HG03378 (cell line): ENCODE measurements at regions not wholly inside any gene's neighbourhood (a gene's known extent, or its start where the extent isn't known, plus 50 kb on each side); places are given as distances from the start of the nearest gene placed in this dataset.

Source experiments
- ATAC-seq: cut with Tn5 transposase; IDR thresholded peaks from one replicate; pipeline ENCODE4 v1.9.1; 2021; ENCODE audit warnings: mild to moderate bottlenecking, moderate library complexity; ENCODE audit not compliant: unreplicated experiment

DNA sequence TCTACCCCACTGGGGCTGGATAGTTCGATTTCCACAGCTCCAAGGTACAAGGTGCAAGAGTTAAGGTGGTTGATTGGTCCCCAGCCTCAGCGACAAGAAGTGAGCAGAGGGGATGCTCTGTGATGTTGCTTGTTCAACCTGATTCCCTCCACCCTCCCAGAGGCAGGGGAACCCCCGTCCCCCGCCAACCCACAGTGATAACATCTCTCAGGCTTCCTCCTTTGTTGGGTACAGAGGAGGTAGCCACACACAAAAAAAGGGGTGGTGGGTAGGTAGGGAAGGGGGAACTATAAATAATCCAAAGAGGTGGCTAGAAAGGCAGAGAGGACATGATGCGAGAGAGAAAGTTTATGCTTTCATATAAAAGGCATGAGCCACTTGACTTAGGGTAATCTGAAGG lies 192.9 kb upstream of the POU3F3 start:
- no peak for ATAC-seq

DNA sequence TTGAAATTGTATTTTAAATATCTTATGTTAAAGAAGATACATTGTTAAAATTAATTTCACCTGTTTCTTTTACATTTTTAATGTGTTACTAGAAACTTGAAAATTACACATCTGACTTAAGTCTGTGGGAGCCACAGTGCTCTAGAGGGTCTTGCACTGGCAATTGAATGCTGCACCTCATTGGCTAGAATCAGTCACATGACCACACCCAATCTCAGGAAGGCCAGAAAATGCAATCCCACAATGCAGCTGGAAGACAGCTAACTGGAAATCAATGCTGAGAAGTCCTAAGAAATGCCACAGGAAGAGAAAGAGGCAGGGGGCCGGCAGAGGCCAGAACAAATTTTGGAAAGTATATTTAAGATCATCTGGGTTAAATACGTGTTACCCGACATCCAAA lies 189.2 kb upstream of the POU3F3 start:
- no peak for ATAC-seq

DNA sequence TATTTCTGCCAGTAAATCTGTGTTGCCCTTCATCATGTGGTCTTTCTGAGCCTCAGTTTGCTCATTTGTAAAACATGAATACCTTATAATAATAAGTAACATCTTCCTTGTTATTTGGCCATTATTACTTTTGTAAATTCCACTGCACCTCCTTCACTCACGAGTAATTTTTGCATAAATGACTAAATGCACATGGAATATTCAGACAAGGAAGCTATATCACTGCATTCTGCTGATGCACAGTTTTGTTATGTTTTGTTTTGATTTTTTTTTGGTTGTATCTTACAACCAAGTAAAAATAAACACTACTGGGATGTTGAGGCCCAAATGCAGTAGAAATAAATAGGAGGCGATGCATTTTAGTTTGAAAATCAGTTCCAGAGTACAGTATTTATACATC lies 185.3 kb upstream of the POU3F3 start:
- no peak for ATAC-seq

DNA sequence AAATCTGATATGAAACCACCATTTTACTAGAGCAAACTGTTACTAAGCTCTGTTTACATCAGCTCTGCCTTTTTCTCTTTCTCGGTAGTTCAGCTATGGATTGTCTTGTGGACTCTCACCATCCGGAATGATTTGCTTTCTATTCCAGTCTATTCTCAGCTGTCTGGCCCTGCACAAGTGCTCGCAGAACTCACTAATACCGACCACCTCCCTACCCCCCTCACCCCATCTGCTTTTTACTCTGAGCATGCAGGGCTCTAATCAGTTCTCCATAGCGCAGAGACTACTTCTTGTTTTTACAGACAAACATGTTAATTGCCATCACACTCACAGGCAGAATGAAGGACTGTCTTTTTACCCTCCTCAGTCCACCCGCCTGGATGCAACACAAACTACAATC lies 180.7 kb upstream of the POU3F3 start:
- ATAC-seq = no peak

DNA sequence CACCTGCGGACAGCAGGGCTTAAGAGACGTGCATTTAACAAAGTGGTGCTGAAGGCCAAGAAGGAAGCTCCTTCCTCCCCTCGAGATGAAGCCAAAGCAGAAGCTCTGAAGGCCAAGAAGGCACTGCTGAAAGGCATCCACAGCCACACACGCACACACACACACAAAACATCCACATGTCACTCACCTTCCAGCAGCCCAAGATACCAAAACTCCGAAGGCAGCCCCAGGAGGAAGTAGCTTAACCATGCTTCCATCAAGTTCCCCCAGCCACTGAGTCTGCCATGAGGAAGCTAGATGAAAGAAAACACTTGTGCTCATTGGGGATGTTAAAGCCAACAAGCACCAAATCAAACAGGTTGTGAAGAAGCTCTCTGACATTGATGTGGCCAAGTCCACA lies 175.7 kb upstream of the POU3F3 start:
- no peak for ATAC-seq

DNA sequence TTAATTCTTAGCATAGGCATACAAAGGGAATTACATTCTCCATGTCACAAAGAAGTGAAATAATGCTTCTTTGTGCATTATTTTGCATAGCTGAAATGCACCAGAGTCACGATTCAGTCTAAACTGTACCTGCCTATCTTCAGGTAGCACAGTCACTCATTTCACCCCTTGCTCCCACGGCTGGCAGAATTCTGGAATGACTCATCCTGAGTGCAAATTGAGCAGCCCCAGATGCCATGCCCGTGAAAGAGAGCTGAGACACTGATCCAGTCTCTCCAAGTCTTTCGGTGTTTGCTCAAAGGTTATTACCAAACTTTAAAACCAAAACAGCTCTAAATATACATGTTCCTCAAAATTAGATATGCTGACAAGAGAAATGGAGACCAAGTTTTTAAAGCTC lies 168.3 kb upstream of the POU3F3 start:
- ATAC-seq = no peak

DNA sequence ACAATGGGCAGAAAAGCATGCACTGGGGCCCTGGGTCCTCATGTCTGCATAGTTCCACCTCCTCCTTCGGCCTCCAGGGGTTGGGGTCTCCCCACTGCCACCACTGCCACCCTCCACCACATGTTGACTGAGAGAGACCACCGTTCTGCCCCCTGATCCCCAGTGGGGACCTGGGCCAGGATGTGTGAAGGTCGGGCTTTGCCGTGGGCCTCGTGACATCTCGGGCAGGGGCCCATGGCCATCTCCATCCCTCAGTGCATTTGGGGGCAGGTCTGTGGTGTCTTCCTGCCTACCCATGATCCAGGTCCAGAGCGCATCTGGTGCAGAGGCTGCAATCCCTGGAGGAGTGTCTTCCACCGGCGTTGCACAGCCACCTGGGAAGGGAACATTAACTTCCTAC lies 166.8 kb upstream of the POU3F3 start:
- ATAC-seq = no peak

DNA sequence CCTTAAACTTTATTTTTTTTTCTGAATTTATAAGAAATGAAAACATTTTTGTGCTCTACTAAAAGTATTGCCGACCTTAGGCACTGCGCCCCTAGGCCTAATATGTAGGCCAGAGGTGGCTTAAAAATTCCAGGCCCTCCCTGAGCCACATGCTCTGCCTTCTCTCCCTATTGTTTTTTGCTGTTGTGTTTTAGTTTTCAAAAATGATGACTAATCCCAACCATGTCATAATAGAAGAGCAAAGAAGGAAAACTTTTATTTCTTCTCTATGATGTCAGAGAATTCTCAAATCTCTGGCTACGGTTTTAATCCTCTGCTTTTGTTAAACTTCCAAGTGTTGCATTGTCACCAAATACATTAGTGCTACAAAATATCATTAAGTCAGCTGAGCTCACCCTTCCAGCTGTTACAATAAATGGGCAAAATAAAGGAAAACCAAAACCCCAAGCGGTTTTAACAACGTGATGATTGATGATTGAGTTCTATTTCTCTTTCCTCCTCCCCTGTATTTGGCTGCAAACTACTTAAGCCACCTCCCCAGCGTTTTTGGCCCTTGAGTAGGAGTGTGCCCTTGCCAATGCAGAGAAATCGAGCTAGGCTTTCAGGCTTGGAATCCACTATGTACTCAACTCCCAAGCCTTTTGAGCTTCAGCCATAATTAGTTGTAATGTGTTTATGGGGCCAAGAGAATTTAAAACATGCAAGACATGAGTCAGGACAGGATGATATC lies 163.5 kb upstream of the POU3F3 start:
- no peak for ATAC-seq

DNA sequence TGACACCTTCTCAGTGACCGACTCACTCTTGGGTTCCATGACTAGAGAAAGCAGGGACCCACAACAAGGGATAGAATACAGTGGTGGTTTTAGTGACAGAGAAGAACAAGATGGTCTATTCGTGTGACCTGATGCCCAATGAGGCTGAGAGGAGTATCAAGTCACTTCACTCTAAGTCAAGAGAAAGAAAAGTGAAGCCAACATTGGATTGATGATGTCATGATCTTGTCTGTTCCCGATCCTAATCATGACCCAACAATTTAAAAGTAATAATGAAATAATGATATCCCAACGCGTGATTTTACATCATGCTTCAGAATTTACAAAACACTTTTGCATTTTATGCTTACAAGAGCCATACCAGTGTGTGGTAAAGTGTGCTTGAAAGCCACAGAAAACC lies 155.6 kb upstream of the POU3F3 start:
- ATAC-seq = no peak

DNA sequence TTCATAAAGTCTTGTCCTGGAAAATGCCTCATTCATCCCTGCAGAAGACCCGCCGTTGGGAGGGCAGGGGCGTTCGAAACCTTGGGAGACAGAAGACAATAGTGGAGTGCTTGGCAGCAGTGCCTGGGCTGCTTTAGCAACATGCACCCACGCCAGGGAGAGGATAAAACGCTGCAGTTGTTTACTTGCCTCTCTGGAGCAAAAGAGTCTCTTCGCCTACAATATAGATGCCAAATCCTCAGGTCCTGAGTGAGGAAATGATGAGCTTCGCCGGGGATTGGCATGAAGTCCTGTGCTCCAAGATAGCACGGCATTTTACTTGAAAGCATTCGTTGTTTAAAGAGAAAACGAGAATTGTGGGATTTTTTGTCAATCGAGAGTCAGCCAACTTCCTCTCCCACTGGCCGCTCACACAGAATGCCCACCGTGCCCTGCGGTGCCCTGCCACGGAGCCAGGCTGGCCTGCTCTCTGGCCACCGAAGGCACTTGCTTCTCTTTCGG lies 152.5 kb upstream of the POU3F3 start:
- ATAC-seq = no peak

DNA sequence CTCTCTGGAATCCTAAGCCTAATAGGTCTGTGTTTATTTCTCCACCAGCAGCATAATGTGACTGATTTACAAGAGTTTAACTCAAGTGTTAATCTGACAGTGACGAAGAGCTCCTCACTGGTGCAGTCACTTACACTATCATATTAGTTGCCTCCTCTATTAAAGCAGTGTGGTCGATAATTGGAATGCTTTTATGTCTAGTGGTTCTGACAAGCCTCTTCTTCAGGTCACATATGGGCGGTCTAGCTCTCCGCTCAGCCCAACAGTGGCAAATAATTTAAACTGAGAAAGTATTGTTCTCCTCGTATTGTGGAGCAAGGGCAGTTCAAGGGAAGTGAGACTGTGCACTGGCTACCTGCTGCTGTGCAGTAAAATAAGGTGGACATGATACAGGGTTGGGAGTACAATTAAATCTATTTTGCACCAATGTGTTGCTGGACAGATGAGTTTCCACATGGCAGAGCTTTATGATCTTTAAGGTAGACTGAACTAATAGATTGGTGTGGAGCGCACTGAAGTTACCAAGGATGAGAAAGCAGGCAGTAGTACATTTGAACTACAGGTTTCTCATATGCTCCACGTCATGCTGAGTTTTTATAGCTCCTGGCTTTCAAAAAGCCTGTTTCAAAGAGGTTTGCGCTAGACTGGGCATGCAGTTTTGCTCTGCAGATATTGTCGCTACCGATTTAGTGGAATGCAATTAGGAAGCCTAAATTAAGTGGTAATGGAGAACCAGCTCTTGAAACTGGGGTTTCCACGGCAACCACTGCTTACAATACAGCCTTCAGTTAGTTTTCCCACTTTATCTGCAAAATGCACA lies 151.7 kb upstream of the POU3F3 start:
- no peak for ATAC-seq

DNA sequence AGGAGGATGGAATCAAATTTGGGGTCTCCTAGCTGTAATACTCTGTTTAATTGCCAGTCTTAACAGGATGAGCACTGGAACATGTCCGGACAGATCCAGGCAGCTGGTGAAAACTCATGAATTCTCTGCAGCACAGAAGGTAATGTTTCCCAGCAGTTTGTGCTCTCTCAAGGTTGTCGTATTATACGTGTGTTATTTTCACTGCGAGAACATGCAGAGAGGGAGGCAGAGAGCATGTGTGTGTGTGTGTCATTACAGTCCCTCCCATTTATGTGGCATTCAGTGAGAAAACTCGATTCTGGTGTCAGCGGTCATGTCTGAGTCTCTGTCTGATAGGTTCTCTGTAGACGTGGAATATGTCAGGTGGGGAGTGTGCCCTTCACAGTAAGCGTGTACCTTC lies 150.2 kb upstream of the POU3F3 start:
- no peak for ATAC-seq

DNA sequence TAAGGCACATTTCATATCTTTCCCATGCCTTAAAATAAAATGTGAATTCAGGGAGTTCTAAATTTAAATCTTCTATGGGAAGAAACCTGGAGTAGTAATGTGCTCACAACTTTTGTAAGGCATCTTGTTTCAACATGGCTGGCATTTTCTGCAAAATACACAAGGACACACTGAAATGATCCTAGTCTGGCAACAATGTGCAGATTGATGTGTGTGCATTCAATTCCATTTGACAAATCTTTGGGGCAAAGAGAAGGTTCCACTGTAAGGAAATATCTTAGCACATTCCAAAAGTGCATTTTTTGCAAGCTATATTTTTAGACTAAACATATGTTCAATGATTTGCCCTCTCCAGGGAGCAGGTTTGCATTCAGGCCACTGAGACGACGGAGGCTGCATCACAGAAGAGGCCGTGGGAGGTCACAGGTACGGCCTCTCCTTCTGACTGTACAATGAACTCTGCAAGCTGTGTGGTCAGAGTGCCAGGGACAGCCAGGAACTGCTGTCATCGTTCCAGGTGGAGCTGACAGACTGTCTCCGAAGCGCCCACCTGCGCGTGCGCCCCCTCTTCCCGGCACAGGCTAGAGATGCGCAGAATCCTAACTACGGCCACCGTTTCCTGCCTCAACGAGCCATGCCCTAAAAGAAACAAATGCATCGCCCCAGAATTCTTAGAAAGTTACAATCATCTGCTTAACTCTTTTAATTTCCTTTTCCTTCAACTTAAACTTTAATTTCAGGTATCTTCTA lies 149.2 kb upstream of the POU3F3 start:
- ATAC-seq = no peak

DNA sequence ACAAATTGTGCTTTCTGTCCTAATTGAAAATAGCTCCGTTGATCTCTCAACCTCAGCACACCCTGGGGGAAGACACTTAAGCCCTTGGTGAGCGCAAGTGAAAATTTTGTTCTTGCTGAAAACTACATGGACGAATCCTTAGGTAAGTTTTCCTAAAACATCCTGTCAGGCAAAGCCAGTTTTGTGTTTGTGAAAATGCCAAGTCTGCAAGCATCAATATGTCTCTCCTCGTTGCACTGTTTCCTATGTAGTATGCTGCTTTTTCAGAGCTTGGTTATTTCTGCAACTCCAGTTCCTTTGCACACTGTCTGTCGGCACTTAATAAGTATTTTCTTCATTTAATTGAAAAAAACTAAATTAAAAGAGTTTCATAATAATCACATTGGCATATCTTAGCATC lies 146.9 kb upstream of the POU3F3 start:
- no peak for ATAC-seq

DNA sequence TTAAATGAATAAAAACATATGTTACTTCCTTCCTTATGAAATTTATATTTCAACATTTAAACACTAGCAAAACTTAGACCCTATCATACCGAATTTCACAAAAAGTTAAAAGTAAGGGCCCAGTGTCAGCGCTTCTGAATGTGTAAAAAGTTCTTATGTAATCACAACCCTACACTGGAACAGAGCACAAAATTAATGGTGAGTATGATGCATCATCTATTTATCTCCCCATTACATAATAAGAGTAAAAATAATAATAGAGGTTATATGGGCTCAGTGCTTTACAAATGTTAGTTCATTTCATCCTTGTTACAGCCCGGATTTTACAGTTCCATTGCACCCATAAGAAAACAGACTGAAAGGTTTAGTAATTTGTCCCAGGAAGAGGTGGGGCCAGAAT lies 144.9 kb upstream of the POU3F3 start:
- no peak for ATAC-seq

DNA sequence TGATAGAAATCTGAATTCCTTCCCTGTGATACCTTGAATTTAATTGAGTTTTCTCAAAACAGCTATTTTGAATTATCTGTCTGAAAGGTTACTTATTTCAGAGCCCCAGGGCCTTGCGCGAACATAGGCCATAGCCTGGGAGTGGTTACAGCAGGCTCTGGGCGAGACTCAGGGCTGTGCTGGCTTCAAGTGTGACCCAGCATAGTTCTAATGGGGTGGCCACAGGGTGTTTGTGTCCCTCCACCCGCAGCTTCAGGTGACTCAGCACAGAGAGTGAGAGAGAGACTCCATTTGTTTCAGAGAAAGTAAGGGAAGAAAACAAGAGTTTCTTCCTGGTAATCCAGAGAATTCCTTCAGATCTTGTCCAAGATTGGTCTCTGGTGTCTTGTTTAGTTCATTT lies 137.9 kb upstream of the POU3F3 start:
- no peak for ATAC-seq

DNA sequence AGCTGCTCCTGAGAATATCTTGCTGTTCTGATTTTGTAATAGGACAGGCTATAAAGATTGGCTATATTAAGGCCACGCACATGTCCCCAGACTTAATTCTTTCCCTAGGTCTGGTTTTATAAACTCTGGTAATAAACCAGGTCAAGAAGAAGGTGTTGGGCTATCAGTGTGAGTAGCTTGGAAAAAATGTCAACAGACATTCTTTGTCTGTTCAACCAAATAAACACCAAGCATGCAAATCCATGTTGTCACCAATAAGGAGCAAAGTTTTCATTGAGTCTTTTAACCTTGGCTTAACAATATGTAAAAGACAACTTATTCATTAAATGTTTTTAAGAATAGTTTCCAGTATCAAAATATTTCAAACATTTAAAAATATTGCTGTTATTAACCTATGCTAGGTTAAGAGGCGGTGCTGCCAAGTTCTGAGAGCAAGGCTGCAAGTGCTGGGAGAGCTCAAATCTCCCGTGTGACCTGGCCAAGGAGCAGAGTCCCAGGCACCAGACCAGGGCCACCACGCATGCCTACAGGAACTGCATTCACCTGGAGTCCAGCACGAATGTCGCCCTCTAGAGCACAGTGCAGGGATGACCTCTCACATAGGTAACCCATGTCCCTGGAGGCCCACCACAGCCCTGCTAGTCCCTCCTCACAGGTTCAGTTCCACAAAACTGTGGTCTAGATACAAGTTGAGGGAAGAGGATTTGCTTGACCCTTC lies 120.5 kb upstream of the POU3F3 start:
- peak; percentile 78 for ATAC-seq

DNA sequence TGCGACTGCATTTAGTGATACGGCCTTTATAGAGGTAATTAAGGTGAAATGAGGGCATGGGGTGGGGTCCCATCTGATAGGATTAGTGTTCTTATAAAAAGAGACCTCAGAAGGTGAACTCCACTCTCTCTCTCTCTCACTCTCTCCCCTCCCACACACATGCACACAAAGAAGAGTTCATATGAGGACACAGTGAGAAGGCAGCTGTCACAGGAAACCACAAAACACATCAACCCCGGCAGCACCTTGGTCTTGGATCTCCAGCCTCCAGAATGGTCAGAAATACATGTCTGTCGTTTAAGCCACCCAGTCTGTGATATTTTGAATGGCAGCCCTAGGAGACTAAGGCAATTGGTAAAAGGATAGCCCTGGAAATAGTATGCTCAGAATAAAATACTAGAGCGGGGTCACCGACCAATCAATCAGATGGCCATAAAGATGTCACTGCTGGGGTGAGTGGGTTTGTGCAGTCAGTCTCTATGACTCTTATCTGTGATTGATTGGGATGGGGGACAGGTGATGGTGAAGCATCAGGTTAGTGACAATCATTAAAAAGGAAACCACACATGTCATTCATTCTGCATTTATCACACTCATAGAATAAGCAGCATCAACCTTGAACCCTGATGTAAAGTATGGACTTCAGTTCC lies 118.9 kb upstream of the POU3F3 start:
- peak; percentile 70 for ATAC-seq

DNA sequence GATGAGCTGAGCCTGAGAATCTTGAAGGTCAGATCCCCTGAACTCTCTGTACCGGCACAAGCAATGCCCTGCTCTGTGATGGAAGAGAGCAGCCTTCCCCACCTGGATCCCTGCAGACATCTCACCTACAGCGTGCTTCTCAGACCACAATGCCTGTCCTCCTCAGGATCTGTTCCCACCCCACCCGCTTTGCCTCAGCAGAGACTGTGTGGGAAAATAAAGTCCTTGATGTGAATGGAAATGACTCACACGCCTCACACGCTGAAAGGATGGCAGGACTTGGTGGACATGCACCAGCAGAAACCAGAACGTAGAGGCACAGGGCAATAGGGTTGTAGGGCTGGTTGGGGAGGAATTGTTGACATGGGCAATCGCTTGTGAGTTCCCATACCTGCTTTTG lies 117.9 kb upstream of the POU3F3 start:
- no peak for ATAC-seq

DNA sequence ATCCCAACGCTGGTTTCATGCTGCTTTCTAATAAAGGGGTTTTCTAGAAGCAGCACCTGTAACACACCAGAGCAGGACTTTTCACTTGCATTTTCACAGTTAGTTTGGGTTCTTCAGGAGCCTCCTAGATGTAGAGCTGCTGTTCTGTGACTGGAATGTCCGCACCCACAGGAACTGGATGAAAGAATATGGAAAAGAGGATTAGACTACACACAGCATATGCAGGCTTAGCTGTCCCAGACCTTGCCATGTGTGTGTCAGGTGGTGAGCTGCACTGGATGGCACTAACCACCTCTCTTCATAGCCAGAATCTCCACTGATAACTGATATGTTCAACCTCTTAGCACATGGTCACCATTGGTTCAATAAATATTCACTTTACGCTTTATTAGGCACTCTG lies 112.1 kb upstream of the POU3F3 start:
- no peak for ATAC-seq

DNA sequence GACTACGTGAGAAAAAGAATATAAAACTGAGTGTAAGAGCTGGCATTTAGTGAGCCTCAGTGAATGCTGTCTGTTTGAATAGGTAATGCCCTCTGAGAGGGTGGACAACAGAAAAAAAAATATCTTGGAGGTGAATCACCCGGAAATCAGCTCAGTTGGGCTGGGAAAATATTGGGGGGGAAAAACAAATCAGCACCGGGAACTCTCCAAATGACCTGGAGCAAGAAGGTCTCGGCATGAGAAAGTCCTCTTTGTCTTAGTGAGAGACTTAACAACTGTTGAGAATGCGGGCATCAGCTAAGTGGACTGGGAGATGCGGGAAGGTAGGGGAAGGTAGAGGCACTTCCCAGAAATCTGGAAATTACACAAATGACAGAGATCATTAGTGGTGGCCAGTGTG lies 109.4 kb upstream of the POU3F3 start:
- no peak for ATAC-seq
